ENCODE measurements at regions not wholly inside any gene's neighbourhood (a gene's known extent, or its start where the extent isn't known, plus 50 kb on each side); places are given as distances from the start of the nearest gene placed in this dataset.

GRCh38 chr6:100255701-100256100 lies 209.0 kb downstream of the SIM1 start:
- TF ChIP-seq CTCF (IDR thresholded peaks at IDR 0.05) (no peak), EZH2 (IDR thresholded peaks at IDR 0.05; ENCODE audit: borderline replicate concordance, insufficient read depth, low read depth, low read length, poor library complexity, severe bottlenecking) (no peak)
